NCI-H2029 treated with DMSO at 0.1 percent for 48 hours (cell line): ENCODE measurements at regions not wholly inside any gene's neighbourhood (a gene's known extent, or its start where the extent isn't known, plus 50 kb on each side); places are given as distances from the start of the nearest gene placed in this dataset.
"Not testable (repeated sequence)": the region's sequence is repeated elsewhere in the genome, so short reads cannot be mapped to it uniquely, and the experiment has no call there.

ENCODE experiments used
- DNase-seq: peaks from one replicate; lab custom pipeline; 2025; lab: John Stamatoyannopoulos, UW

DNA sequence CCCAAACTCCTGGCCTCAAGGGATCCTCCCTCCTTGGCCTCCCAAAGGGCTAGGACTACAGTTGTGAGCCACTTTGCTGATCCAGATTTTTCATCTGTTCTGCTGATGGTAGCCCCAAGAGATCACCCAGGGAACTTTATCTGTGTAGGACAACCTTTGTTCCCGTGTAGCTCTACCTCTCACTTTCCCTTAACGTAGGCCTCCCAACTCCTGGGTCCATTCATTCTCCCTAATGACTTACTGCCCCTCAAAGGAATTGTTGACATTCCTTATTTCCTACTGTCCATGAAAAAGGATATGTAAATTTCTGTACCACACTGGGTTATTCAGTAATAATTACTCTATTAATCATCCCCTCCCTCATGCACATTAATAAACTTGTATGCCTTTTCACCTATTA lies 51.0 kb upstream of the PHF24 start:
- no peak for DNase-seq

DNA sequence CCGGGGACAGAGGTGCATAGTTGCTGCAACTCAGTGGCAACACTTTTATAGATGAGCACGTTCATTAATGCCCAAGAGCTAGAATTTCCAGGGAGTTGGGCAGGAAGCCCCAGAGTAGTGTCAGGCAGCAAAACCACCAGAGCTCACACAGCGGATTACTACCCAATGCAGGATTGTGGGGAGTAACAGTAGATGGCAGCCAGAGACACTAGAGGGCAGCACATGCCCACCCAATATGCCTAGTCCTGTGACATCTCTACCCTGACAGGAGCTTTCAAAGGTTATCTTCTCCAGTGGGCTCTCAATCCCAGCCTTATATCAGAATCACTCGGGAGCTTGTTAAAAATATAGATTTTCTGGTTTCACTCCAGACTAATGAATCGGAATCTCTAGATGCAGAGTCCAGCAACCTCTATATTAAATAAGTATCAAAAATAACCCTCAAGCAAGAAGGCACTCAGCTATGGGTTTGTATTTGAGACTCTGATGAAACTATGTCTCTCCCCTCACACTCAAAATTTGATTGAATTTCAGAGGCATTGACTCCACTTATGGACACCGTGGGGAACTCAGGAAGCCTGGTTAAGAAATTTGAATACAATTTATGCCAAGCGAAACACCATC lies 58.4 kb upstream of the PHF24 start:
- DNase-seq, result peak; percentile 57

DNA sequence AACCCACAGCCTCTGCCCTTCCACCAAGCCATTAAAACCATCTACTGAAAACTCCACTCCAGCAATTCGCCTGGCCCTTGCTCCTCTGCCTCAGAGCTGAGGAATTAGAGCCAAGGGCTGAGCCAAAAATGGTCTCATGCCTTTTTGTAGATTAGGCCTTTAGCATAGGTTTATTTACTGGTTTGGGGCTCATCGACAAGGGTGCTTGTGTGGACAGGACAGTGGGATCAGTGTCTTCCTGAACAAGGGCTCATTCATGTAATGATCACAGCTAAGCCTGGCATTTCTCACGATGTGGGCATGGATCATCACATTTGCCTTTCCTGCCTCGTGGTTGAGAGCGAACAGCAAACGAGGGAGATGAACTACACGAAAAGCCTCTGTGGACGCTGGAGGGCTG lies 59.2 kb upstream of the PHF24 start:
- DNase-seq, result no peak

DNA sequence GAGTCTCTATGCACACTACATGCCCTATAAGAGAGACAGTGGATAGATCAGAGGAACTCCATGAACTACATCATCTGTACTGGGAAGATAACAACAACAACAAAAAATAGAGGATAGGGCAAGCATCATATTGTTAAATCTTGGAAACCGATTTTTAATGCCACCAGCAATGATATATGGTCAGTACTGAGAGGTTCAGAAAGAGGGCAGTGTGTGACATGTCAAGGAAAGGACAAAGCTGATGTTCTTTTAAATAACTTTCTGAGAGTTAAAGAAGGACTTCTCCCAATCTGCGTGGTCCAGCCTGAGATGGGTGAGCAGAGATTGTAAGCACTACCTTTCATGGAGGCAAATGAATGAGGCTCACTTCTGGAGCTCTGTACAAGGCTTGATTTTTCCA lies 62.0 kb upstream of the PHF24 start:
- DNase-seq, result no peak

DNA sequence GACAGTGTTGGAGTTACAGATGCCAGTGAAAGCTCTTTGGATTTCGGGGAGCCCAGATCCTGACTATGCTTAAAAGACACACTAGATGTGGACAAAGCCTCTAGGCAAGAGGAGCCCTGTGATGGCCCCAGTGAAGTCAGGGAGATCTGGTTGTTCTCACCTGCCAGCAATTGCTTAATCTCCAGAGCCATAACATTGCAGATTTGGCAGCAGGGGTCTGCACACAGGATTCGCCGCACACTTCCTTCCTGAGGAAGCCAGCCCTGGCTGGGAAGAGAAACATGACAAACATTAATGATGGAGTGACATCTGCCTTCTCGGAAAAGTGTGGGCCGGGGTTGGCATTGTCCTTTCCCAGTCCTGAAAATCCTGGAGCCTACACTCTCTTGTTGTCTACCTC lies 65.2 kb upstream of the PHF24 start:
- DNase-seq, result no peak

DNA sequence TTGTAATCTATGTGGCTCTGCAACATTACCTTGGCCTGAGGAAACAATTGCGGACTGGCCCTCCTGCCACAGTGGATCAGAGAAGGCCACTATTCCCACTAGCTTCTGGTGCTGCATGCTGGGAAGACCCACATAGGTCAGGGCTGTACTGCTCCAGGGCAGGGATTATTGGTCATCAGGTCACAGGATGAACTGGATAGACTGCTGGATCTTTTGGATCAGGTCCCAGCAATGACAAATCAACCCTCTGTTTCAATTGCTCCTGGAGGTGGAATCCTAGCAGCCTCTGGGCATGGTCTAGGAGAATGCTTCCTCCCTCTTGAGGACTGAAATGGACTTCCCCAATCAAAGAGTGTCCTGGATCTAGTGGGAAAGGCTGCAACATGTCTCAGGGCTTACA lies 66.7 kb upstream of the PHF24 start:
- DNase-seq, result no peak

DNA sequence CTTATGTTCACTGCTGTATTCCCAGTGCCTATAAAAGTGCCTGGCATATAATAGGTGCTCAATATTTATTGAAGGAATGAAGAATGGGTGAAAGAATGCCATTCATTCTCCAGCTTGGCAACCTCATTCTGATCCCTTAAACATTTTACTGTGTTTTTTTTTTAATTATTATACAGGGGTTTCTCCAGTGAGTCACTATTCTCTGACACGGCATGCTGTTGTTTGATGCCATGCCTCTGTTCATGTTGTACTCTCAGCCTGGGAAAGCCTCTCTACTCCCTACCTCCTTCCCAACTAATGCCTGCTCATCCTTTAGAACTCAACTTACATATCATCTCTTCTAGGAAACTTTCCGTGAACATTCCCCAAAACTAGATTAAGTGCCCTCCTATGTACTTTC lies 70.2 kb upstream of the PHF24 start:
- DNase-seq, result no peak

DNA sequence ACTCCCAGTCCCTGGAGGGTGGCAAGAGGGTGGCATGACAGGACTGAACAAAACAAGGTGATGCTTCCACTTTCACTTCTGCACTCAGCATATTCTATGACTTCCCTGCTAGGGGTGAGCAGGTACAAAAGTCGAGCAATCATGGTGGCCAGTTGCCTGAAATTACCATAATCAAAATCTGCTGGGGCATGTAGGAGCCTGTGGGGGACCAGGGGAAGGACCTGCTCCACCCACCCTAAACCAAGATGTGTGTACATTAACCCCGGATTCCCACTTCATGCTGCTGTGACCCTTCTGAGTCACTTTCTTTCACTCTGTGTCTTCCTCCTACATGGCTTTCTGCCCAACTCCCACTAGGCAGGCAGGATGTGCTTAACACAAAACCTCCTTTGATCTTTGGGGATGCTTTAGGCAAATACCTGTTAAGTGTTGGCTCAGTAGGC lies 73.3 kb upstream of the PHF24 start:
- DNase-seq, result no peak

DNA sequence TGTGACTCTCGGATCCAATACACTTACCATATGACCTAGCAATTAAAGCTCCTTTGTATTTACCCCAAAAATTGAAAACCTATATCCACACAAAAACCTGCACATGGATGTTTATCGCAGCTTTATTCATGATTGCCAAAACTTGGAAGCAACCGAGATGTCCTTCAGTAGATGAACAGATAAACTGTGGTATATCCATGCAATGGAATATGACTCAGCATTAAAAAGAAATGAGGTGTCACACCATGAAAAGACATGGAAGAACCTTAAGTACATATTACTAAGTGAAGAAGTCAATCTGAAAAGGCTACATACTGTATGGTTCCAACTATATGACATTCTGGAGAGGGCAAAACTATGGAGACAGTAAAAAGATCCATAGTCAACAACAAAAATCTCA lies 82.0 kb upstream of the PHF24 start:
- no peak for DNase-seq

DNA sequence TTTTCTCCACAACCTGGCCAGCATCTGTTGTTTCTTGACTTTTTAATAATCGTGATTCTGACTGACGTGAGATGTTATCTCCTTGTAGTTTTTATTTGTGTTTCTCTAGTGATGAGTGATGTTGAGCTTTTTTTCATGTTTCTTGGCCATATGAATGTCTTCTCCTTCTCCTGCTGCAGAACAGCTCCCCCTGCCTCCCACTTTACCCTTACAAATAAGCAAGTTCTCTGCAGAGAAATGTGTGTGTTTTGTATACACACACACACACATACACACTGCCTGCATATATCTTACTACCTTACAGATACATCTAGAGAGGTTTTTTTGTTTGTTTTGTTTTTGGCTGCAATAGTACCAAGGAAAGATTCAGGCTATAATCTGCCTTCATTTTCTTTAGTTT lies 88.7 kb upstream of the PHF24 start:
- no peak for DNase-seq

DNA sequence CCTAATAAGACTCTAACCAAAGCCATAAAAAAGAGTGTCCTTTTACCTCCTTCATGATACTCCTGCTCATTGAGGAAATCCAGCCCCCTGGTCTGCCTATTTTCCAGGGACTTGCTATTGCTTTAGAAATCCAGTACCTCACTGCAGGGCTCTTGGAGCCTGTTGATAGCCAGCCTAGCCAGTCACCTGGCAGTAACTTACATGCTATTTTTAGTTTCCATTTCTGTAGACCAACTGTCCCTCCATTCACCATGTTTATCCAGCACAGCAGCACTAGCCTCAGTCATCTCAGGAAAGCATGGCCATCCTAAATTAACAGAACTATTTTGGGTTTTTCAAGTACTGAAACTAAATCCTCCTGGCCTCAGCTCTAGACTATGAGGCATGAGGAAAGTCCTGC lies 91.5 kb upstream of the PHF24 start:
- DNase-seq, result no peak

DNA sequence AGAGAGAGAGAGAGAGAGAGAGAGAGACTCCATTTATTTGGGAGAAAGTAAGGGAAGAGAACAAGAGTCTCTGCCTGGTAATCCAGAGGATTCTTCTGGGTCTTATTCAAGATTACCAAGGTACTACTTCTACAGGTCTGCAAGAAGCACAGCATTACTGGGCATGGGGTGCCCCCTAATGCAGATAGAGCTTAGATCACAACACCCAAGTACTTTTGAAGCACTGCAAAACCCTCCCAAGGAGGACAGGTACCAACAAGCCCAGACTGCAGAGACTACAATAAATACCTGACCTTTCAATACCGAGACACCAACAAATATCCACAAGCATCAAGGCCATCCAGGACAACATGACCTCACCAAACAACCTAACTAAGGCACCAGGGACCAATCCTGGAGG lies 94.7 kb upstream of the PHF24 start:
- no peak for DNase-seq

DNA sequence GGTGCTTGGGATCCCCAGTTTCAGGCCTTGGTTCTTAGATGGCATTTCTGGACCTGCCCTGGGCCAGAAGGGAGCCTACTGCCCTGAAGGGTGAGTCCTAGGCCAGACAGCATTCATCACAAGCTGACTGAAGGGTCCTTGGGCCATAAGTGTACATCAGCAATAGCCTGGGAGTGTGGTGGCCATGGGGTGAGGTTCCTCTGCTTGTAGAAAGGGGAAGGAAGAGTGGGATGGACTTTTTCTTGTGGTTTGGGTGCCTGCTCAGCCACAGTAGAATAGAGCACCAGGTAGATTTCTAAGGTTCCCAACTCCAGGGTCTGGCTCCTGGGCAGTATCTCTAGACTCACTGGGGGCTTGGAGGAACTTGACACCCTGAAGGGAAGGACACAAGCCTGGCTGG lies 95.2 kb upstream of the PHF24 start:
- DNase-seq, result no peak

DNA sequence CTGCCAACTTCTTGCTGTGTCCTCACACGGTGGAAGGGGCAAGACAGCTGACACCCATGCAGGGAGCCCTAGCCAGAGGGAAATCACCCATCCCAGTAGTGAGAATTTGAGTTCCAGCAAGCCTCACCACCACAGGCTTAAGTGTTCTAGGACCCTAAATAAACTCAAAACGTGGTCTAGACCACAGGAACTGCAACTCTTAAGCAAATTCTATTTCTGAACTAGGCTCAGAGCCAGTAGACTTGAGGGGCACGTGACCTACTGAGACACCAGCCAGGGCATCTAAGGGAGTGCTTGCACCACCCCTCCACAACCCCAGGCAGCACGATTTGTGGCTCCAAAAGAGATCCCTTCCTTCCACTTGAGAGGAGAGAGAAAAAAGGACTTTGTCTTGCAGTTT lies 96.0 kb upstream of the PHF24 start:
- DNase-seq, result no peak

DNA sequence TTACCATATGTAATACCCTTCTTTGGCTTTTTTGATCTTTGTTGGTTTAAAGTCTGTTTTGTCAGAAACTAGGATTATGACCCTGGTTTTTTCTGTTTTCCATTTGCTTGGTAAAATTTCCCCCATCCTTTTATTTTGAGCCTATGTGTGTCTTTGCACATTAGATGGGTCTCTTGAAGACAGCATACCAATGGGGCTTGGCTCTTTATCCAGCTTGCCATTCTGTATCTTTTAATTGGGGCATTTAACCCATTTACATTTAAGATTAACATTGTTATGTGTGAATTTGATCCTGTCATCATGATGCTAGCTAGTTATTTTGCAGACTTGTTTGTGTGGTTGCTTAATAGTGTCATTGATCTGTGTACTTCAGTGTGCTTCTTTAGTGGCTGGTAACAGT lies 103.1 kb upstream of the PHF24 start:
- DNase-seq, result not testable (repeated sequence)

DNA sequence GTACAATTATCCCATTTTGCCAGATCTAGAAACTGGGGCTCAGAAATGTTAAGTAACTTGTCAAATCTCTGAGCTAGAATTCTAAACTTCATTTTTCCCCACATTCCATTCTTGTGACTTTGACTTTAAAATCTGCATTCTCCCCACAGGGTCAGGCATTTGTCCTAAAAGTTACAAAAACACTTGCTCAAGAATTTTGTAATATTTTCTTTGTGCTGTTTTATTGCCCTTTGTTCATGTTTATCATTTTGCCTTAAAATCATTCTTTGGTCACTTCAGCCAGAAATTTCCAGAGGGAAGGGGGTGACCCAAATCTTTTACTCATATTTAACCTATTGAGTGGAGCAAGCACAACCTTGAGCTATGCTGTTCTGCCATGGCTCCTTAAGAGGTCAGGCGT lies 120.1 kb upstream of the CCL21 start:
- DNase-seq, result no peak

DNA sequence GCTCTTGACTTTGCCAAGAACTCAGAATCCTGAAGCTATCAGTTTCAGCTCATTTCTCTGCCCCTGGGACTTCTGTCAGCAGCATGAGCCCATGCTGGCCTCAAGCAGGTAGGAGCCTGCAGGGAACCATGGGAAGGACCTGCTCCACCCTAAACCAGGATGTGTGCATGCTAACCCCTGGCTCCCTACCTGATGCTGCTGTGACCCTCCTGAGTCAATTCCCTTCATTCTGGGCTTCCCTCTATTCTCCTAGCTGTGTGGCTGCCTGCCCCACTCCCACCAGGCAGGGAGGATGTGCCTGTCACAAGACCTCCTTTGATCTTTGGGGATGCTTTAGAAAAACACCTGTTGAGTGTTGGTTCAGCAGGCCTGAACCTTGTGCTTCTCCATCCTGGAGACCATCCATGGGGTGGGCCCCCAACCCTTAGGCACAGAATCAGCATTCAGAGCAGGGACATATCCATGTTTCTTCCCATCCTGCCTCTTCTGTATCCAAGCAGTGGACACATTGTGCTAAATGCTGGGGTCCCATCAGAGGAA lies 117.1 kb upstream of the CCL21 start:
- no peak for DNase-seq

DNA sequence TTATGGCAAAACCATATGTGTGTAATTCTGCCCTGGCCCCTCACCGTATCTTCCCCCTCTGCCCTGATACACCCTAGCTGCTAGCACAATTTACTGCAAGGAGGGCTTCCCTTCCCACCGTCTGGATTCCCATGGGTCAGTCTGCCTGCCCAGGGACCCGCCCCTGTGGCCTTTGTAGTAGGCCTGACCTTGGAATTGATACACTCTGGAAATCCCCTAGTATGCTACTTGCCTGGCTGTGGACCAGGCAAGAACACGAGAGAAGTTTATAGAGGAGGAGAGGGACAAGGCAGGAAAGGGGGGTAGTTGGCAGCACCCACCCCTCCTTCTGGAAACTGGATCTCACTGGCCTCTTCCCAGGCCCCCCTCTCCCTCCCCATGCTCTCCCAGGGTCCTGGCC lies 115.8 kb upstream of the CCL21 start:
- DNase-seq, result no peak

DNA sequence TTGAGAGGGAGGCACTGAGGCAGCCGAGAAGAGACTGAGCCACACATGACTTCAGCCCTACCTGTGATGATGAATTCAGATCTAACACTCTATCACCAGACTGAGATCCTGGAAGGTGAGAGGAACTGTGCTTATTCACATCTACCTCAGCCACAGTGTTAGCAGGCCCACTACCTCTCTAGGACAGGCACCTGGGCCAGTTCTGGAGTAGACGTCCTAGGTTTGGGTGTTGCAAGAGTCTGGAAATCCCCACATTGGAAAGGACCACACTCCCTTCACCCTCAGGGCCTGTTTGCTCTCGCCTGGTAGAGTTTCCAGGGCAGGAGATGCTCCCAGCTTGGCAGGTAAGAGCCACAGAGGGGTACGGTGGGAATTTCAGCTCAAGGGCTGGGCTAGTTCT lies 113.8 kb upstream of the CCL21 start:
- DNase-seq, result no peak

DNA sequence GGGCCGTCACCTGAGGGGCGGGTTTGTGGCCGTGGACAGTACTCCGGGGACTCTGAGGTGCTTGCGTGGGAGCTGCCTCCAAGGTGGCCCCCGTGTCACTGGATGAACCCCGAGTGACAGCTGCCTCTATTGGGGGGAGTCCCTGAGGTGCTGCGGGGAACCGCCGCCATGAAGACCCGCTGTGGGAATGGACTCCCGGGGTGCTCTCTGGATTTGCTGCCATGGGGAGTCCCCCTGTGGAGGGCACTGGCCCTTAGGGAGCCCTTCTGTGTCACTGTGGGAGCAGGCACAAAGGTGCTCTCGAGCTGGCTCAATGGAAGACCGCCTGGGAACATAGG lies 100.2 kb upstream of the CCL21 start:
- DNase-seq, result no peak

DNA sequence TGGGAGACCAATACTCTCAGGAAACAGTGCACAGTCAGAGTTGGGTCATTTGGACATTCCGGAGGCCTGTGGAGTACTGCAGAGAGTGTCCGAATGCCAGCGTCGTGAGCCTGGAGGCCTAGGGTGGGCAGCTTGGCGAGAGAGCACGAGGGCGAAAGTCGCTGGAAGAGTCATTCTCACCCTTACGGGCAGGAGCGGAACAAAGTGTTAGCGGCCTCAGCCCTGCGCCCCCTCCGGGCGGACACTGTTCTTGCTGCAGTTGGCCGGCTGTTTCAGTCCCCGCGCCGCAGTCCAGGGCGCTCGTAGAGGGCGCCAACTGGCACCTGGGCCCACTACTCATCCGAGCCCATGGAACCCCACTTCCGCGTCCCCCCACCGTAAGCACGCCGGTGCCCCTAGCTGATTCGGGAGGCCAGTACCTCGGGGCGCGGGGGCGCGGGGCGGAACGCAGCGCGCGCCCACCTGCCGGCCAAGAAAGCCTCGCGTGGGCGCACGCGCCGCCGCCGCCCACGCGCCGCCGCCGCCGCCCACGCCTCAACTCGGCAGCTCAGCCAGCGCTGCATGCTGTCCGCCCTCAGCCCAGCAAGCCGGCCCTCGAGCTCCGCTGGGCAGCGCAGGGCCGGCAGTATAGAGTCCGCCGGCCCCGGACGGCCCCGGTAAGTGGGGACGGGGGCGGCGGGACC lies 99.7 kb upstream of the CCL21 start:
- no peak for DNase-seq

DNA sequence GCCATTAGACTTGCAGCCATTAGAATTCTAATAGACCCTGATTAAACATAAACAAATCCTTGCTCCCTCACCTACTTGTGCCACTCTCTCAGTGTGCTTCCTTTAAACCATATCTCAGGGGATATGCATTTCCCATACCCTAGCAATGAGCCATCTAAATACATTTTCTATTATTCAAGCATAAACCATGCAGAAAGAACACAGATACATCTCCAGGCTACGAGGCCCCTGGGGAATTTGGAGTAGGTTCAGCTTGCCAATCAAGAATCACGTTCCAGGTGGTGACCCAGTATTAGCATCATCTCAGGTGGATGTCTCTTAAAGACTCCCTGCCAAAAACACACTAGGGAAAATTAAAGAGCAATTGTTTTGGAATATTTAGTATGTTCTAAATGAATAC lies 93.0 kb upstream of the CCL21 start:
- DNase-seq, result no peak

DNA sequence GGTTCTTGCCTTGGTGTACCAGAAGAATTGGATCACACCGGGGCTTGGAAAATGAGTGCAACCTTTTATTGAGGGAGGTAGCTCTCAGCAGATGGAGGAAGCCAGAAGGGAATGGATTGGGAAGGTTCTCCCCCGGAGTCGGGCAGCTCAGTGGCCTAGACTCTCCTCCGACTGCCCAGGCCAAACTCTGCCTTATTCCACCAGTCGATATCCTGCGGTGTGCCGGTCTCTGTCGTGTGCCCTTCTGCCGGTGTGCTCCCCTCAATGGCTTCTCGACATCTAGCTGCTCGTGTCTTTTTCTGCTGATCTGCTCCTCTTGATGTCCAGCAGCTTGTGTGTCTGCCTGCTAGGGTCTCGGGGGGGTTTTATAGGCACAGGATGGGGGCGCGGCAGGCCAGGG lies 87.4 kb upstream of the CCL21 start:
- no peak for DNase-seq

DNA sequence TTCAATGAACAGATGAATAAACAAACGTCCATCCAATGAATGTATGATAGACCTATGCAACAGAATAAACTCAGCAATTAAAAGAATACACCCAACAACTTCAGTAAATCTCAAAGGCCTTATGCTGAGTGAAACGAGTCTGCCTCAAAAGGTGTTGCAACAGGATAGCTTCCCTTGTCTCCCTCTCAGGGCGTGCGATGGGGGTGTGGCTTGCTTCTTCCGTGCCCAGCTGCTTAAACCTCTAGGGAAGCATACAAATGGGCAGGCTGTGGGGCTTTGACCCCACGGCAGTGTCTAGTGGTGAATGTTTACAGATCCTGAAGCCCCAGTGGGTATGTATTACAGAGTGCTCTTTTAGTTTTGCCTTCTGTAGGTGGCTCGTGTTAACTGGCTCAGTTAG lies 87.0 kb upstream of the CCL21 start:
- no peak for DNase-seq
